HCT116 (cell line): ENCODE measurements at regions not wholly inside any gene's neighbourhood (a gene's known extent, or its start where the extent isn't known, plus 50 kb on each side); places are given as distances from the start of the nearest gene placed in this dataset.

ENCODE experiments used
- ATAC-seq: fragments of 200-7000 bp; cut with Tn5 transposase; 2 replicates; pipeline ENCODE4 v1.9.1; 2020; ENCODE audit warnings: mild to moderate bottlenecking, moderate library complexity
- BruUV-seq: library from RNA; stranded (reverse); fragments of 400-500 nt; replicated peaks from 2 replicates; lab custom pipeline; 2021; lab: Mats Ljungman, UMichigan
- CTCF ChIA-PET: fragments of 300-600 bp; sonication (Branson Sonifier 250); formaldehyde crosslinking; loops from one replicate; lab custom pipeline; 2021; ENCODE audit warnings: antibody characterized with exemption; lab: Charles Lee
- POLR2A ChIA-PET: fragments of 300-600, 350-600 bp; sonication (Branson Sonifier 250); formaldehyde crosslinking; loops from one replicate; lab custom pipeline; 2021; ENCODE audit warnings: antibody characterized with exemption; lab: Charles Lee
- RAD21 ChIA-PET, 2 experiments: fragments of 300-600 bp; sonication (Branson Sonifier 250); formaldehyde crosslinking; loops; one replicate each; lab custom pipeline; 2023; ENCODE audit warnings: low total read pairs in 2 of 2; ENCODE audit not compliant: uncharacterized antibody in 2 of 2, unreplicated experiment in 2 of 2, low non-redundant PET in 1 of 2; lab: Charles Lee
- DNase-seq: peaks from one replicate; pipeline ENCODE4 v3.0.0-alpha.2; 2010; ENCODE audit warnings: low read depth, low spot score
- H2AFZ ChIP-seq: fragments of 200-600 bp; shearing (Covaris generic), sonication (generic); 2 replicates; pipeline ENCODE4 v1.6.1; 2017; ENCODE audit warnings: low read depth, mixed run types, mixed read lengths, antibody characterized with exemption, low read length; ENCODE audit not compliant: poor library complexity, severe bottlenecking
- H3K27ac ChIP-seq: 2 replicates; pipeline ENCODE4 v1.5.1; 2012; ENCODE audit warnings: low read depth, low read length
- H3K27me3 ChIP-seq: fragments of 200-600 bp; sonication (generic); 2 replicates; pipeline ENCODE4 v1.6.1; 2016; ENCODE audit warnings: mixed run types, low read length, mixed read lengths; ENCODE audit not compliant: insufficient read depth
- H3K36me3 ChIP-seq, 2 experiments: fragments of 200-500 bp in 1 of 2; fragments of 200-600 bp in 1 of 2; sonication (Bioruptor generic) in 1 of 2; sonication (generic) in 1 of 2; 2 replicates each; pipeline versions ENCODE4 v1.5.1 to v1.6.1; 2014 to 2016; ENCODE audit warnings: low read length in 2 of 2, inconsistent platforms in 1 of 2, mixed read lengths in 1 of 2, mixed run types in 1 of 2; ENCODE audit not compliant: insufficient read depth in 2 of 2, control insufficient read depth in 1 of 2
- H3K4me1 ChIP-seq, 2 experiments: fragments of 200-600 bp in 1 of 2; sonication (generic) in 1 of 2; 2 replicates each; pipeline versions ENCODE4 v1.5.1 to v1.6.1; 2012 to 2017; ENCODE audit warnings: low read length in 2 of 2, inconsistent platforms in 1 of 2, mild to moderate bottlenecking in 1 of 2, mixed read lengths in 1 of 2, mixed run types in 1 of 2, moderate library complexity in 1 of 2; ENCODE audit not compliant: insufficient read depth in 2 of 2, control insufficient read depth in 1 of 2
- H3K4me2 ChIP-seq: fragments of 200-600 bp; sonication (generic); 2 replicates; pipeline ENCODE4 v1.6.1; 2017; ENCODE audit warnings: mixed run types, low read length, mixed read lengths
- H3K4me3 ChIP-seq, 2 experiments: fragments of 200-600 bp in 1 of 2; sonication (generic) in 1 of 2; replicated peaks in 1 of 2; 2 replicates each; pipeline ENCODE4 v1.5.1; 2011 to 2016; ENCODE audit warnings: low read length in 2 of 2, control low read depth in 1 of 2, low read depth in 1 of 2, mild to moderate bottlenecking in 1 of 2, mixed read lengths in 1 of 2, mixed run types in 1 of 2
- H3K79me2 ChIP-seq: fragments of 200-600 bp; sonication (generic); 2 replicates; pipeline ENCODE4 v1.6.1; 2017; ENCODE audit warnings: mild to moderate bottlenecking, mixed run types, low read length, moderate library complexity, mixed read lengths; ENCODE audit not compliant: insufficient read depth
- H3K9ac ChIP-seq: fragments of 200-600 bp; sonication (generic); 2 replicates; pipeline ENCODE4 v1.6.1; 2016; ENCODE audit warnings: low read length, mixed read lengths
- H3K9me2 ChIP-seq: fragments of 200-600 bp; sonication (generic), shearing (Covaris generic); 2 replicates; pipeline ENCODE4 v1.6.1; 2017; ENCODE audit warnings: mixed run types, mild to moderate bottlenecking, moderate library complexity; ENCODE audit not compliant: insufficient read depth
- H3K9me3 ChIP-seq, 2 experiments: fragments of 200-500 bp in 1 of 2; fragments of 200-600 bp in 1 of 2; sonication (Bioruptor generic) in 1 of 2; sonication (generic) in 1 of 2; 2 replicates each; pipeline ENCODE4 v1.6.1; 2014 to 2017; ENCODE audit warnings: low read length in 2 of 2, mixed read lengths in 2 of 2, inconsistent platforms in 1 of 2, low read depth in 1 of 2, mild to moderate bottlenecking in 1 of 2, mixed run types in 1 of 2, moderate library complexity in 1 of 2; ENCODE audit not compliant: control insufficient read depth in 1 of 2, insufficient read depth in 1 of 2
- H4K20me1 ChIP-seq: fragments of 200-600 bp; sonication (generic), shearing (Covaris generic); 2 replicates; pipeline ENCODE4 v1.6.1; 2017; ENCODE audit warnings: mixed run types, mild to moderate bottlenecking, moderate library complexity; ENCODE audit not compliant: insufficient read depth
- CBX3 ChIP-seq: IDR thresholded peaks from 2 replicates; pipeline ENCODE4 v1.6.1; 2012; ENCODE audit warnings: low read depth
- CEBPB ChIP-seq: IDR thresholded peaks from 2 replicates; pipeline ENCODE4 v1.6.1; 2012; ENCODE audit warnings: low read depth
- EGR1 ChIP-seq: IDR thresholded peaks from 2 replicates; pipeline ENCODE4 v1.6.1; 2012; ENCODE audit warnings: low read depth
- JUND ChIP-seq: IDR thresholded peaks from 2 replicates; pipeline ENCODE4 v1.6.1; 2012
- RAD21 ChIP-seq: IDR thresholded peaks from 2 replicates; pipeline ENCODE4 v1.6.1; 2012; ENCODE audit warnings: low read depth, mild to moderate bottlenecking
- SIN3A ChIP-seq: IDR thresholded peaks from 2 replicates; pipeline ENCODE4 v1.6.1; 2012; ENCODE audit warnings: low read depth
- SP1 ChIP-seq: IDR thresholded peaks from 2 replicates; pipeline ENCODE4 v1.6.1; 2012; ENCODE audit warnings: low read depth
- SRF ChIP-seq: IDR thresholded peaks from 2 replicates; pipeline ENCODE4 v1.6.1; 2012; ENCODE audit warnings: low read depth
- TCF7L2 ChIP-seq: IDR thresholded peaks from 2 replicates; pipeline ENCODE4 v1.7.0; 2011; ENCODE audit warnings: borderline replicate concordance, inconsistent platforms; ENCODE audit not compliant: insufficient read depth, insufficient read length; ENCODE audit errors: extremely low read depth
- ZFX ChIP-seq: fragments of 450-650 bp; IDR thresholded peaks from 2 replicates; pipeline ENCODE4 v1.6.1; 2017
- intact Hi-C: fragments of 100-400 bp; cut with micrococcal nuclease; formaldehyde crosslinking; loops from 2 replicates; pipeline ENCODE4 v1.10.0; 2022
- TF ChIP-seq, protein P1 (sequence below): IDR thresholded peaks from 2 replicates; pipeline ENCODE4 v1.6.1; 2012; ENCODE audit warnings: low read depth
- TF ChIP-seq, protein P2 (sequence below): IDR thresholded peaks from 2 replicates; pipeline ENCODE4 v1.6.1; 2012
- TF ChIP-seq, protein P3 (sequence below): IDR thresholded peaks from 2 replicates; pipeline ENCODE4 v1.6.1; 2012

DNA sequence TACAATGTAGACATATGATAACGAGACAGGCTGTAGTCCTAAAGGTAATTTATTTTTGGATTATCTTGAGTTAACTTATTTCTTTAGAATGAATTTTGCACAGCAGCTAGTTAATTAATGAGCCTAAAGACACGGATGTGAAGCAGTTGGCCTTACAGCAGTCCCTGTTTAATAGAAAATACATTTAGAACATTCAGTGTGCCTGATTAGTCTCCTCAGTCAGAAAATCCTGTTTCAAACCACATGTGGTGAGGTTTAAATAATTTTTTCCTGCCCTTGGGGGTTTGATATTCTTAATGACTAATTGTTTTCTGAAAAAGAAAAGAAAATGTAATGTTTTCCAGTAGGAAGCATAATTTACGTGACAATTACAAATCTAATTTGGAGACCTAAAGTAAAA, 494.2 kb upstream of the CDH8 start:
- POLR2A ChIA-PET: no interaction called here
- DNase-seq (no peak), ATAC-seq (no peak)
- intact Hi-C loops: no loop called here
- CTCF ChIA-PET: no interaction called here
- Histone ChIP-seq H3K9ac (no peak overlapping the region), H3K79me2 (no peaks in the 10 kb centered on the region), H3K4me1 (no peaks in the 10 kb centered on the region), H3K36me3 (no peaks in the 10 kb centered on the region), H3K4me2 (no peak overlapping the region), H3K9me2 (no peaks in the 10 kb centered on the region), H4K20me1 (no peaks in the 10 kb centered on the region), H3K27me3 (no peaks in the 10 kb centered on the region), H3K27ac (no peak overlapping the region), H3K4me3 (no peak overlapping the region), H2AFZ (no peak overlapping the region), H3K9me3 (peaks cover 15 to 18% of the 10 kb centered on the region in 2 experiments; a peak in 2 of 4 replicates)
- TF ChIP-seq SRF (no peak), SIN3A (no peak), EGR1 (no peak), JUND (no peak), SP1 (no peak), RAD21 (no peak)
- TF ChIP-seq, protein P1, sequence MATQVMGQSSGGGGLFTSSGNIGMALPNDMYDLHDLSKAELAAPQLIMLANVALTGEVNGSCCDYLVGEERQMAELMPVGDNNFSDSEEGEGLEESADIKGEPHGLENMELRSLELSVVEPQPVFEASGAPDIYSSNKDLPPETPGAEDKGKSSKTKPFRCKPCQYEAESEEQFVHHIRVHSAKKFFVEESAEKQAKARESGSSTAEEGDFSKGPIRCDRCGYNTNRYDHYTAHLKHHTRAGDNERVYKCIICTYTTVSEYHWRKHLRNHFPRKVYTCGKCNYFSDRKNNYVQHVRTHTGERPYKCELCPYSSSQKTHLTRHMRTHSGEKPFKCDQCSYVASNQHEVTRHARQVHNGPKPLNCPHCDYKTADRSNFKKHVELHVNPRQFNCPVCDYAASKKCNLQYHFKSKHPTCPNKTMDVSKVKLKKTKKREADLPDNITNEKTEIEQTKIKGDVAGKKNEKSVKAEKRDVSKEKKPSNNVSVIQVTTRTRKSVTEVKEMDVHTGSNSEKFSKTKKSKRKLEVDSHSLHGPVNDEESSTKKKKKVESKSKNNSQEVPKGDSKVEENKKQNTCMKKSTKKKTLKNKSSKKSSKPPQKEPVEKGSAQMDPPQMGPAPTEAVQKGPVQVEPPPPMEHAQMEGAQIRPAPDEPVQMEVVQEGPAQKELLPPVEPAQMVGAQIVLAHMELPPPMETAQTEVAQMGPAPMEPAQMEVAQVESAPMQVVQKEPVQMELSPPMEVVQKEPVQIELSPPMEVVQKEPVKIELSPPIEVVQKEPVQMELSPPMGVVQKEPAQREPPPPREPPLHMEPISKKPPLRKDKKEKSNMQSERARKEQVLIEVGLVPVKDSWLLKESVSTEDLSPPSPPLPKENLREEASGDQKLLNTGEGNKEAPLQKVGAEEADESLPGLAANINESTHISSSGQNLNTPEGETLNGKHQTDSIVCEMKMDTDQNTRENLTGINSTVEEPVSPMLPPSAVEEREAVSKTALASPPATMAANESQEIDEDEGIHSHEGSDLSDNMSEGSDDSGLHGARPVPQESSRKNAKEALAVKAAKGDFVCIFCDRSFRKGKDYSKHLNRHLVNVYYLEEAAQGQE: no peak
- TF ChIP-seq, protein P2, sequence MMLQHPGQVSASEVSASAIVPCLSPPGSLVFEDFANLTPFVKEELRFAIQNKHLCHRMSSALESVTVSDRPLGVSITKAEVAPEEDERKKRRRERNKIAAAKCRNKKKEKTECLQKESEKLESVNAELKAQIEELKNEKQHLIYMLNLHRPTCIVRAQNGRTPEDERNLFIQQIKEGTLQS: no peak
- RAD21 ChIA-PET: no interaction called here
- BruUV-seq: no TSS peak

DNA sequence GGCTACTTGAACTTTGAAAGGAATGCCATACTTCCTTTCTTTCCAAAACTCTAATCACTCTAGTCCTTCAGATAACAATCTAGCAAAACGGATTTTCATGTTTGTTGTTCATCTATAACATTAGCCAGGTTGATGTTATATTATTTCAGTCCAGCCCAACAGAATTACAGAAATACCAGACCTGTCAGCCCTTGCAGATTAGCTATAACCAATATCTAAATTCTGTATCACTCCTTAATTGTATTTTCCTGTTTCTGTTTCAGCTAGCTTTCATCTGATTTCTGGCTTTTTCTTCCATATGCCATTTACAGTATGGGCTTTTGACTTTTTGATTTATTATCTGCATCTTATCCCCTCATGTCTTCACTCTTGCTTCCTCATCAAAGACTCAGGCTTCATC, 479.8 kb upstream of the CDH8 start:
- Histone ChIP-seq H3K9me3 (peaks cover 10 to 16% of the 10 kb centered on the region in 2 experiments; a peak in 3 of 4 replicates), H2AFZ (no peak overlapping the region), H3K36me3 (no peaks in the 10 kb centered on the region), H3K4me1 (no peaks in the 10 kb centered on the region), H3K4me3 (no peak overlapping the region), H3K9ac (no peak overlapping the region), H3K4me2 (no peak overlapping the region), H3K9me2 (no peaks in the 10 kb centered on the region), H3K27me3 (no peaks in the 10 kb centered on the region), H3K27ac (no peak overlapping the region), H4K20me1 (no peaks in the 10 kb centered on the region), H3K79me2 (no peaks in the 10 kb centered on the region)
- ChIA-PET POLR2A (no interaction called here), RAD21 (no interaction called here), CTCF (no interaction called here)
- ATAC-seq (no peak), DNase-seq (no peak)
- BruUV-seq: no TSS peak
- intact Hi-C loops: no loop called here
- TF ChIP-seq, protein P3, sequence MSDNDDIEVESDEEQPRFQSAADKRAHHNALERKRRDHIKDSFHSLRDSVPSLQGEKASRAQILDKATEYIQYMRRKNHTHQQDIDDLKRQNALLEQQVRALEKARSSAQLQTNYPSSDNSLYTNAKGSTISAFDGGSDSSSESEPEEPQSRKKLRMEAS: no peak
- TF ChIP-seq JUND (no peak), TCF7L2 (no peak), RAD21 (no peak), EGR1 (no peak), SRF (no peak), CBX3 (no peak), ZFX (no peak), CEBPB (no peak), SP1 (no peak)
- TF ChIP-seq, protein P1: no peak
